ENCODE measurements at regions not wholly inside any gene's neighbourhood (a gene's known extent, or its start where the extent isn't known, plus 50 kb on each side); places are given as distances from the start of the nearest gene placed in this dataset.

DNA sequence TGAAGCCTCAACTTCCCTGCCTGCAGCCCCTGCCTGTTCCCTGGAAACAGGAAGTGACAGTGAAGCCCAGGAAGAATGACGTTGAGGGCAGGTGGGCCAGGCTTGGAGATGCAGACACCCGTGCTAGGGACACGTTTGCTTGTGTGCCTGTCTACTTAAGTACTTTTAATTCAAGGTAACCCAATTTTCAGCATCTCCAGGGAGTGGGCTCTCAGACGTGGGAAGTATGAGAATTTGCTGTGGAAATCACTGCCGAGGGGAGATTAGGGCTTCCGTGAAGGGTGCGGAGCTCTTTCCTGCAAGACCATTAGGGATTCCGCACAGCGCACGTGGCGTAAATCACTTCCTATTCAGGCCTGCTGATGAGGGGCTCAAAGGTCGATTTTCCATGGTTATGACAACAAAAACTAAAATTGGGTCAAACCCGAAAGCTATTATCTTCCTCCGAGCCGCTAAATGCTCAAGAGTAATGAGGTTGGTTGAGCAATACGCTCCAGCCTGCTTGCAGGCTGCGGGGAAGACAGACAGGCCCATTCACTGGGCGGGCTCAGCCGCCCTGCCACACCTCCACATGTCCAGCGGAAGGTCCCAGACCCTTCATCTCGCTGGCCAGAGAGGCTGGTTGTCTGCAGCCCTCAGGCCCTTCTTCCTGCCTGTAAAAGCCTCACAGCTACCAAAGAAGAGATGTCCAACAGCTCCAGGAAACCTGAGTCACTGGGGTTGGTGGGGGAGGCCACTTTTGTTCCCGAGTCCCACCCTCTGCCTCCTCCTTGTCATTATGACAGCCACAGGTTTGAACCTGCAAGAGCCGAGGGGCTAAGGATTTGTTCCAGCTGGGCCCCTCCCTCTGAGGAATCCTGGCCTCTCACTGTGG is 109.9 kb downstream of the RBFOX3 start:
- TF ChIP-seq, protein P1, sequence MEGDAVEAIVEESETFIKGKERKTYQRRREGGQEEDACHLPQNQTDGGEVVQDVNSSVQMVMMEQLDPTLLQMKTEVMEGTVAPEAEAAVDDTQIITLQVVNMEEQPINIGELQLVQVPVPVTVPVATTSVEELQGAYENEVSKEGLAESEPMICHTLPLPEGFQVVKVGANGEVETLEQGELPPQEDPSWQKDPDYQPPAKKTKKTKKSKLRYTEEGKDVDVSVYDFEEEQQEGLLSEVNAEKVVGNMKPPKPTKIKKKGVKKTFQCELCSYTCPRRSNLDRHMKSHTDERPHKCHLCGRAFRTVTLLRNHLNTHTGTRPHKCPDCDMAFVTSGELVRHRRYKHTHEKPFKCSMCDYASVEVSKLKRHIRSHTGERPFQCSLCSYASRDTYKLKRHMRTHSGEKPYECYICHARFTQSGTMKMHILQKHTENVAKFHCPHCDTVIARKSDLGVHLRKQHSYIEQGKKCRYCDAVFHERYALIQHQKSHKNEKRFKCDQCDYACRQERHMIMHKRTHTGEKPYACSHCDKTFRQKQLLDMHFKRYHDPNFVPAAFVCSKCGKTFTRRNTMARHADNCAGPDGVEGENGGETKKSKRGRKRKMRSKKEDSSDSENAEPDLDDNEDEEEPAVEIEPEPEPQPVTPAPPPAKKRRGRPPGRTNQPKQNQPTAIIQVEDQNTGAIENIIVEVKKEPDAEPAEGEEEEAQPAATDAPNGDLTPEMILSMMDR (IDR thresholded peaks at IDR 0.05), result no peak
- TF ChIP-seq POLR2A (IDR thresholded peaks at IDR 0.05), result no peak
